ENCODE measurements at regions not wholly inside any gene's neighbourhood (a gene's known extent, or its start where the extent isn't known, plus 50 kb on each side); places are given as distances from the start of the nearest gene placed in this dataset.
A peak's percentile ranks its signal among the peaks of the same experiment; 100 is the strongest.
"Not testable (repeated sequence)": the region's sequence is repeated elsewhere in the genome, so short reads cannot be mapped to it uniquely, and the experiment has no call there.

GRCh38 chr12:97616946-97617345, 154.3 kb downstream of the RMST start:
- DNase-seq: no peak

DNA sequence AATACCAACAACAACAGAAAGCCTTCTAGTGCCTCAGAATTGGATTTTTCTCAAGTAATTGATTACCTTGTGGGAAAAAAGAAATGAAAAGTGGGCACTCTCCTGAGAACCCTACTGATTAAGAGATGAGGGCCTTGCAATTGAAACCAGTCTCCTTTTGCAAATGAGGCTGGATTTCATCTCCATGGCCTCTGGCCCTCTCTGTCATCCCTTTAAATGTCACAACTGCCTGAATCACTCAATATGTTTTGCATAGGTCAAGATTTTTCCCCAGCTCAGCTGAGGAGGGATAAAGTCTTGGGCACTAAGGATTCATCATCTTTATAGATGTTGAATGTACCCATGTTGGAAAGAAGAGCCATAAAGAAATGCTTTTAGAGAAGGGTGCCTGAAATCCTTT, 166.4 kb downstream of the RMST start:
- no peak for DNase-seq

DNA sequence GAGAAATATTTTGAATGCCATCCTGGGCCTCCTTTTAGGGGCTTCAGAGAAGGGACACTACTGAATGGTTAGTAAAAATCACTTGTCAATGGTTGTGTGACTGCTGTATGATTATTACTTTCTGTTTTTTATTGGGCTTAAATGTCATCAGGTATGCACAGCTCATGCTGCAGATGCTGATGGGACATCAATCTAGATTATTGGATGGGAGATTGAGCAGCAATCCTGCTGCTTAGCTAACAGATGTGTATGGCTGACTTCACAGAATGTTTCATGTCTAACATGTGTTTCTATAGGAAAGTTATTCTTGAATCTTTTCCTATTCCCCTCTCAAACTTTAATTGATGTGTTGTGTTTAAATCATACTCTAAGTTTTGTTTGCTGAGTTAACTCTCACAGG, 166.8 kb downstream of the RMST start:
- no peak for DNase-seq

GRCh38 chr12:97630356-97630755, 167.8 kb downstream of the RMST start:
- no peak for DNase-seq

- DNase-seq: no peak
Observed at GRCh38 chr12:97630875-97631274, 168.3 kb downstream of the RMST start.

- DNase-seq: no peak
Observed at GRCh38 chr12:97637770-97638169, 175.2 kb downstream of the RMST start.

- no peak for DNase-seq
Observed at GRCh38 chr12:97638739-97639138, 176.1 kb downstream of the RMST start.

DNA sequence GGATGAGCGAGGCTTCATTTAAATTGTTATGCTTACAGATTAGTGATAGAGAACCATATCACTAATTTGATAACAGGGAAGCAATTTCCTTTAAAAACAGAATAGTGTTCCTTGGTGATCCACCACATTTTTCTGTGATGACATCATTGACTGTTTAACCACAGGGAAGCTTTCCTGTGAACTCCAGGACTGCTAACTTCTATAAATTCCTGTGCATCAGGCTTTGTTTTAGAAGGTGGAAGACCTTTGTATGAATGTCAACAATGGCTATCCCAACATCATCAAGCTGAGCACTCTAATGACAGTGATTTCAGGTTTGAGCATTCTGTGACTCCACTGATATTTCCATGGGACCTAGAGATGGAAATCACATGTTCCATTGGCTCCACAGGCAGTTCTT, 177.1 kb downstream of the RMST start:
- DNase-seq: no peak

GRCh38 chr12:97640826-97641225, 178.2 kb downstream of the RMST start:
- no peak for DNase-seq

DNA sequence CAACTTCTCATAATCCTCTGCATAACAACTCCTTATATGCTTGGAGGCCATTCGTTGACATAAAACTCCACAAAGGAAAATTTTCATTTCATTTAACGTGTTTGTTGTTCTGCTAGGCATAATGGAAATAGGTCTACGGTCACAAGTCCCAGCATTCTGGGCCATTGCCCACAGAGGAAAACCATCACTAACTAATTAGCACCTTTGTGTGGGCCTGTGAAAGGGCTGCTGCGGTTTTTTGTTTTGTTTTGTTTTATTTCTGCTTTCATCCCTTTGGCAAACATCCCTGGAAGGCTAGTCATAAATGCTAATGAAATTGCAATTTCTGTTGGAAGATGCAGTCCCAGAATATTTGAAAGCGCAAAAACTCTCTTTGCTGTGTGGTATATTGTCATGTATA, 180.3 kb downstream of the RMST start:
- no peak for DNase-seq

DNA sequence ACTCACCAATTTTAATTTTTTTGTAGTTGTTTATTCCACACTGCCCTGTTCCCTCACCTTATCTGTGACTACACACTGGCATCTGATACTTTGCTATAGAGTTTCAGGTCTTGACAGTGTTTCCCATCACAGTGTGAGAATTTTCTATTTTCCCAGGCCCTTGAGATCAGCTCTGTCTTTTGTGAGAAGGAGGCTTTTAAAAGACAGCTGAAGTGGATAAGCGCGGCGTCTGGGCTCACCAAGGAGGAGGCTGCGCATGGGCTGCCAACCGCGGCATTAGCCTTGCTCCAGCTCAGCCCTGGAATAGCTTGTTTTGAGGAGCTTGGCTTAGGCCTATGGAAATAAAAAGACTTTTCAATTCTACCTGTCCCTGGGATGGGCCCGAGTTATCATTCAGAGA, 181.3 kb downstream of the RMST start:
- no peak for DNase-seq

DNA sequence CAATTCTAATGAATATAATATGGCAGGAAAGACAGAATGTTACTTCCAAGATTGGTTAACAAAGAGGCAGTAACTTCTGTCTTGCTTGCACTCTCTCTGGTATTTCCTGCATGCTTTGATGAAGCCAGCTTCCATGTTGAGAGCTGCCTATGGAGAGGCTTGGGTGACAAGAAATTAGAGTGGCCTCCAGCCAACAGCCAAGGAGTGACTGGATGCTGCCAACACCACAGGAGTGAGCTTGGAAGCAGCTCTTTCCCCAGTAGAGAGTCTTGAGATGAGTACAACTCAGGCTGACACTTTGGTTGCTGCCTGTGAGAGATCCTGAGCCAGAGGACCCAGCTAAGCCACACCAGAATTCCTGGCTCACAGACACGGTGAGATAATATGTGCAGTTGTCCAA, 183.1 kb downstream of the RMST start:
- no peak for DNase-seq

GRCh38 chr12:97647142-97647541, 184.5 kb downstream of the RMST start:
- DNase-seq: no peak

DNA sequence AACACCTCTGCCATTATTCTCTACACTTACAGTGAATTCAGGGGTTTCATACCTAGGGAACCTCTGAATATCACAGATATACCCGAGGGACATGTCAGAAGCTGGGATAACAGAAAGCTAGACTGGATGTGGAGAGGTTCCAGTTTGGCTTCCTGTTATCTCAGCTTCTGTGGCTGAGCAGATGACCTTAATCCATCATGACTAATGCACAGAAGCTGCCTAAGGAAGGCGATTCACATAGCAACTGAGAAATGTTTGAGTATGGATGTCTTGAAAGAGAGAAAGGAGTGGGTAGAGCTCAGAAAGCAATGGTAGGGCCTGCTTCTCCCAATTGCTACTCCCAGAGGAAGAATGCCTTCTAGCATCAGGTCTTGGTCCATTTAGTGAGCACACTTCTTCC, 187.6 kb downstream of the RMST start:
- DNase-seq: no peak

DNA sequence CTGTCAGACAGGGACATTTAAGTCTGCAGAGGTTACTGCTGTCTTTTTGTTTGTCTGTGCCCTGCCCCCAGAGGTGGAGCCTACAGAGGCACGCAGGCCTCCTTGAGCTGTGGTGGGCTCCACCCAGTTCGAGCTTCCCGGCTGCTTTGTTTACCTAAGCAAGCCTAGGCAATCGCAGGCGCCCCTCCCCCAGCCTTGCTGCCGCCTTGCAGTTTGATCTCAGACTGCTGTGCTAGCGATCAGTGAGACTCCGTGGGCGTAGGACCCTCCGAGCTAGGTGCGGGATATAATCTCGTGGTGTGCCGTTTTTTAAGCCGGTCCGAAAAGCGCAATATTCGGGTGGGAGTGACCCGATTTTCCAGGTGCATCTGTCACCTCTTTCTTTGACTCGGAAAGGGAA, 193.9 kb downstream of the RMST start:
- not testable (repeated sequence) for DNase-seq

GRCh38 chr12:97659117-97659880, 196.7 kb downstream of the RMST start:
- DNase-seq: no peak

- DNase-seq: no peak
Observed at GRCh38 chr12:97666263-97666662, 203.7 kb downstream of the RMST start.

- no peak for DNase-seq
Observed at GRCh38 chr12:97672870-97673269, 210.3 kb downstream of the RMST start.

- DNase-seq: no peak
Observed at GRCh38 chr12:97680751-97681150, 218.1 kb downstream of the RMST start.

DNA sequence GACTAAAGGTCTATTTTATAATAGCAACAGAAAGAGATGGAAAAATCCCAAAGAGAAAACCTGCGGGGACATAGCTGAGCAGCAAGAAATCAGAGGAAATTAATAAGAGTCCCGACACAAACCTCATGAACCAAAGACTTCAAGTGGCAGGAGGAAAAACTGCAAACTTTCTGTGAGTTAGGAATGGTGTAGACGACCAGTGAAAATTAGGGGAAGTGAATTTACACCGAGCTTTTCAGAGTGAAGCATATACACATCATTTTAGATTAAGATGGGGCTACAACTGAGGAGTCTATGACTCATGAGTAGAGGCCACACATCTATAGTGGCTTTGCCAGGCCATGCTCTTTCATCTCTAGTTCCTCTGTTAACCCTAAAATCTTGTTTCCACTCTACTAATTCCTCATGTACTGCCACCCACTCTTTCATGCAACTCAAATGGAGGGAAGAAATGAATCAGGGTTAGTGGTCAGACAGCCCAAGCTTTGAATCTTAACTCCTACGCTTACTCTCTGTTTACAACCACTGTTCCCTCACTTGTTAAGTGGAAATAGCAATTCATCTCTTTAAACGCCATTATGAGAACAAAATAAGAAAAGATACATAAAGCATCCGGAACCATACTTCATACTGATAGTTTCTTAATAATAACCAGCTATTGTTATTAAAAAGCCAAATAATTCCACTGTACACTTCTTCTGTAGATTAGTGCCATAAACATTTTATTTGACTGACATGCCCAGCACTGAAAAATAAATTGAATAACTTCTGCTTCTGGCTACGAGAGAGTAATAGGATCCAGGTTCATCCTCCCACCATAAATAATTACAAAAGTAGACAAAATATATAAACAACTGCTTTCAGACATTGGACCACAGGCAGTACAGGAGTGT, 219.3 kb downstream of the RMST start:
- DNase-seq: peak in 1 of 5 experiments; percentile 15

DNA sequence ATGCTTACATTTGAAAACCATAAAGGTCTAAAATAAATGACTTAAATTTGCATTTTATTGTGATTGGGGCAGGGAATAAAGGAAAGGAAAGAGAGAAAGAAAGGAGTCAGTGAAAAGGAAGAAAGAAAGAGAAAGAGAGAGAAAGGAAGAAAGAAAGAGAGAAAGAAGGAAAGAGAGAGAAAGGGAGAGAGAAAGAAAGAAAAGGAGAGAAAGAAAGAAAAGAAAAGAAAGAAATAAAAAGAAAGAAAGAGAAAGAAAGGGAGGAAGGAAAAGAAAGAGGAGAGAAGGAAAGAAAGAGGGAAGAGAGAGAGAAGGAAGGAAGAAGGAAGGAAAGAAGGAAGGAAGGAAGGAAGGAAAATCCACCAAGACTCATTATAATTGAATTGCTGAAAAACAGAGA, 222.8 kb downstream of the RMST start:
- no peak for DNase-seq

- no peak for DNase-seq
Observed at GRCh38 chr12:97701901-97702300, 239.3 kb downstream of the RMST start.

GRCh38 chr12:97711392-97711791, 248.8 kb downstream of the RMST start:
- DNase-seq: no peak

- DNase-seq: no peak
Observed at GRCh38 chr12:97713270-97713669, 250.7 kb downstream of the RMST start.

All from T-helper 2 cell (primary cell).